H9 (cell line): ENCODE measurements at regions not wholly inside any gene's neighbourhood (a gene's known extent, or its start where the extent isn't known, plus 50 kb on each side); places are given as distances from the start of the nearest gene placed in this dataset.

Source experiments
- DNase-seq: peaks from one replicate; pipeline ENCODE4 v3.0.0-alpha.2; 2017
- H2AFZ ChIP-seq: one replicate; pipeline ENCODE4 v1.6.1; 2013; ENCODE audit warnings: mild to moderate bottlenecking, low read length, control low read depth, moderate library complexity
- H2AK5ac ChIP-seq: 2 replicates; pipeline ENCODE4 v1.6.1; 2013; ENCODE audit warnings: low read length, control low read depth, mixed read lengths; ENCODE audit not compliant: insufficient read length
- H2BK120ac ChIP-seq: one replicate; pipeline ENCODE4 v1.6.1; 2013; ENCODE audit warnings: low read depth, mild to moderate bottlenecking, low read length, control low read depth, inconsistent platforms; ENCODE audit not compliant: poor library complexity, severe bottlenecking
- H2BK12ac ChIP-seq: 2 replicates; pipeline ENCODE4 v1.6.1; 2013; ENCODE audit warnings: low read length, control low read depth, mixed read lengths, low read depth; ENCODE audit not compliant: insufficient read length
- H2BK15ac ChIP-seq: 2 replicates; pipeline ENCODE4 v1.6.1; 2013; ENCODE audit warnings: low read depth, low read length, control low read depth
- H2BK20ac ChIP-seq: one replicate; pipeline ENCODE4 v1.6.1; 2013; ENCODE audit warnings: low read depth, mild to moderate bottlenecking, low read length, control low read depth, inconsistent platforms; ENCODE audit not compliant: poor library complexity, severe bottlenecking
- H2BK5ac ChIP-seq: 2 replicates; pipeline ENCODE4 v1.6.1; 2013; ENCODE audit warnings: low read length, control low read depth, mixed read lengths; ENCODE audit not compliant: insufficient read length
- H3K14ac ChIP-seq: 2 replicates; pipeline ENCODE4 v1.6.1; 2013; ENCODE audit warnings: low read length, control low read depth; ENCODE audit not compliant: insufficient read depth
- H3K18ac ChIP-seq: 2 replicates; pipeline ENCODE4 v1.6.1; 2013; ENCODE audit warnings: low read depth, mild to moderate bottlenecking, mixed read lengths, low read length, control low read depth; ENCODE audit not compliant: insufficient read length
- H3K23ac ChIP-seq: 2 replicates; pipeline ENCODE4 v1.6.1; 2013; ENCODE audit warnings: low read length, control low read depth, mixed read lengths, low read depth; ENCODE audit not compliant: insufficient read length
- H3K23me2 ChIP-seq: 2 replicates; pipeline ENCODE4 v1.6.1; 2013; ENCODE audit warnings: low read depth, mild to moderate bottlenecking, mixed read lengths, low read length, control low read depth; ENCODE audit not compliant: insufficient read length, poor library complexity, severe bottlenecking
- H3K27ac ChIP-seq: 2 replicates; pipeline ENCODE4 v1.5.1; 2013; ENCODE audit warnings: low read length, control low read depth, mixed read lengths, low read depth; ENCODE audit not compliant: insufficient read length
- H3K27me3 ChIP-seq: 2 replicates; pipeline ENCODE4 v1.6.1; 2013; ENCODE audit warnings: low read length, control low read depth, inconsistent platforms; ENCODE audit not compliant: insufficient read depth
- H3K4ac ChIP-seq: 2 replicates; pipeline ENCODE4 v1.6.1; 2013; ENCODE audit warnings: low read depth, mild to moderate bottlenecking, control low read depth, inconsistent platforms, low read length, moderate library complexity
- H3K4me1 ChIP-seq: 2 replicates; pipeline ENCODE4 v1.6.1; 2013; ENCODE audit warnings: low read length, control low read depth, inconsistent platforms; ENCODE audit not compliant: insufficient read depth
- H3K4me2 ChIP-seq: 2 replicates; pipeline ENCODE4 v1.6.1; 2013; ENCODE audit warnings: low read length, control low read depth, mixed read lengths; ENCODE audit not compliant: insufficient read length, insufficient read depth
- H3K56ac ChIP-seq: 2 replicates; pipeline ENCODE4 v1.6.1; 2013; ENCODE audit warnings: low read depth, mild to moderate bottlenecking, mixed read lengths, low read length, control low read depth; ENCODE audit not compliant: insufficient read length
- H3K79me1 ChIP-seq: 2 replicates; pipeline ENCODE4 v1.6.1; 2013; ENCODE audit warnings: low read depth, mild to moderate bottlenecking, moderate library complexity, low read length, control low read depth, inconsistent platforms; ENCODE audit not compliant: insufficient read depth, poor library complexity, severe bottlenecking
- H3K79me2 ChIP-seq: 2 replicates; pipeline ENCODE4 v1.6.1; 2013; ENCODE audit warnings: low read length, control low read depth, inconsistent platforms; ENCODE audit not compliant: insufficient read depth
- H3K9ac ChIP-seq: 2 replicates; pipeline ENCODE4 v1.6.1; 2013; ENCODE audit warnings: low read length, control low read depth, mixed read lengths; ENCODE audit not compliant: insufficient read length; ENCODE audit errors: extremely low read depth
- H3K9me3 ChIP-seq: one replicate; pipeline ENCODE4 v1.6.1; 2013; ENCODE audit warnings: low read depth, low read length, inconsistent platforms; ENCODE audit not compliant: control insufficient read depth
- H3T11ph ChIP-seq: one replicate; pipeline ENCODE4 v1.6.1; 2013; ENCODE audit warnings: mild to moderate bottlenecking, low read length, control low read depth, inconsistent platforms
- H4K20me1 ChIP-seq: one replicate; pipeline ENCODE4 v1.6.1; 2013; ENCODE audit not compliant: control insufficient read depth, insufficient read length, insufficient read depth
- H4K5ac ChIP-seq: 2 replicates; pipeline ENCODE4 v1.6.1; 2013; ENCODE audit warnings: low read depth, mild to moderate bottlenecking, mixed read lengths, low read length, control low read depth; ENCODE audit not compliant: insufficient read length
- H4K8ac ChIP-seq: replicated peaks from 2 replicates; pipeline ENCODE4 v1.6.1; 2013; ENCODE audit warnings: low read length, control low read depth, mixed read lengths, low read depth; ENCODE audit not compliant: insufficient read length
- H4K91ac ChIP-seq: 2 replicates; pipeline ENCODE4 v1.6.1; 2013; ENCODE audit warnings: low read depth, mild to moderate bottlenecking, moderate library complexity, mixed read lengths, low read length, control low read depth; ENCODE audit not compliant: insufficient read length
- H3K27ac Mint-ChIP-seq, 3 experiments: 2 replicates in 2 of 3; 3 replicates in 1 of 3; pipeline ENCODE4 v1.8.0; 2020 to 2021; ENCODE audit warnings: mixed read lengths in 3 of 3, mild to moderate bottlenecking in 1 of 3, moderate library complexity in 1 of 3
- H3K27me3 Mint-ChIP-seq: 2 replicates; pipeline ENCODE4 v1.8.0; 2021; ENCODE audit warnings: low read depth, mild to moderate bottlenecking, moderate library complexity, mixed read lengths
- H3K36me3 Mint-ChIP-seq, 3 experiments: 2 replicates in 2 of 3; 3 replicates in 1 of 3; pipeline ENCODE4 v1.8.0; 2020 to 2021; ENCODE audit warnings: low read depth in 3 of 3, mixed read lengths in 3 of 3; ENCODE audit not compliant: insufficient read depth in 1 of 3
- H3K4me1 Mint-ChIP-seq, 2 experiments: 2 replicates each; pipeline ENCODE4 v1.8.0; 2020; ENCODE audit warnings: mixed read lengths in 2 of 2
- H3K4me3 Mint-ChIP-seq, 2 experiments: 2 replicates in 1 of 2; 3 replicates in 1 of 2; pipeline ENCODE4 v1.8.0; 2020 to 2021; ENCODE audit warnings: mild to moderate bottlenecking in 2 of 2, mixed read lengths in 2 of 2, moderate library complexity in 1 of 2
- H3K9me3 Mint-ChIP-seq, 2 experiments: 2 replicates in 1 of 2; 3 replicates in 1 of 2; pipeline ENCODE4 v1.8.0; 2020; ENCODE audit warnings: mild to moderate bottlenecking in 2 of 2, mixed read lengths in 2 of 2, moderate library complexity in 1 of 2
- CTCF ChIP-seq: fragments of 200-600 bp; sonication (generic); conservative IDR thresholded peaks from 3 replicates; pipeline ENCODE4 v1.8.0; 2021; ENCODE audit warnings: antibody characterized with exemption, mild to moderate bottlenecking
- WGBS: extraction: QIAGEN DNeasy Blood & Tissue Kit; methylation state at CpG from one replicate; pipeline ENCODE4 v1.1.7; 2013; ENCODE audit warnings: missing lambda C conversion rate, low lambda C conversion rate, mixed read lengths; ENCODE audit not compliant: insufficient read length; ENCODE audit errors: extremely low coverage; 5-methylcytosine and 5-hydroxymethylcytosine counted together

- no peak overlapping the region for H3K4me2 ChIP-seq
These were observed 584.1 kb downstream of the VRK1 start for GRCh38 chr14:97381309-97381708.

More at GRCh38 chr14:97381309-97381708, 584.1 kb downstream of the VRK1 start:
- Histone ChIP-seq H2BK15ac (no peak overlapping the region), H3K9ac (no peak overlapping the region), H3K79me2 (no peaks in the 10 kb centered on the region), H3K79me1 (no peaks in the 10 kb centered on the region), H3K18ac (no peak overlapping the region), H2BK20ac (no peak overlapping the region), H2BK5ac (no peak overlapping the region), H3K14ac (no peak overlapping the region), H3K27me3 (no peaks in the 10 kb centered on the region), H3K23me2 (no peaks in the 10 kb centered on the region), H3T11ph (no peak overlapping the region), H4K91ac (no peak overlapping the region), H3K56ac (no peak overlapping the region), H4K5ac (no peak overlapping the region), H2AFZ (no peak overlapping the region), H3K9me3 (no peaks in the 10 kb centered on the region), H3K27ac (no peak overlapping the region), H4K8ac (no peak overlapping the region), H3K4me1 (peaks cover 7% of the 10 kb centered on the region; the same call in 1 of the 2 replicates), H3K23ac (no peak overlapping the region), H2BK120ac (no peak overlapping the region), H4K20me1 (no peaks in the 10 kb centered on the region), H2BK12ac (no peak overlapping the region), H2AK5ac (no peak overlapping the region), H3K4ac (no peak overlapping the region)
- whole genome bisulfite sequencing, result no CpG with 5 or more reads among the region's 1 CpG
- Mint-ChIP-seq H3K27ac (no peak overlapping the region), H3K9me3 (no peaks in the 10 kb centered on the region; a peak in 1 of 5 replicates), H3K27me3 (peaks cover 29% of the 10 kb centered on the region), H3K4me3 (no peak overlapping the region), H3K36me3 (no peaks in the 10 kb centered on the region; a peak in 1 of 7 replicates), H3K4me1 (peaks cover 57 to 63% of the 10 kb centered on the region in 2 experiments)
- TF ChIP-seq CTCF, result no peak
- DNase-seq, result no peak
